Upper lobe of left lung (tissue), 4 donors: ENCODE measurements at regions not wholly inside any gene's neighbourhood (a gene's known extent, or its start where the extent isn't known, plus 50 kb on each side); places are given as distances from the start of the nearest gene placed in this dataset.

Source experiments
- EP300 ChIP-seq, 4 donors: sonication (generic); formaldehyde crosslinking; IDR thresholded peaks; one replicate each; pipeline ENCODE4 v1.5.1; 2017; ENCODE audit warnings: antibody characterized with exemption in 4 of 4, control low read depth in 2 of 4
- POLR2AphosphoS5 ChIP-seq, 2 donors: sonication (generic); formaldehyde crosslinking; IDR thresholded peaks; one replicate each; pipeline ENCODE4 v1.5.1; 2017; ENCODE audit warnings: antibody characterized with exemption in 2 of 2
- TF ChIP-seq, protein P1 (sequence below), 6 experiments: fragments of 450-650 bp in 4 of 6; fragments of 200-600 bp in 2 of 6; sonication (generic) in 2 of 6; IDR thresholded peaks; one replicate each; pipeline ENCODE4 v1.5.1; 2016 to 2019; ENCODE audit warnings: antibody characterized with exemption in 6 of 6

DNA sequence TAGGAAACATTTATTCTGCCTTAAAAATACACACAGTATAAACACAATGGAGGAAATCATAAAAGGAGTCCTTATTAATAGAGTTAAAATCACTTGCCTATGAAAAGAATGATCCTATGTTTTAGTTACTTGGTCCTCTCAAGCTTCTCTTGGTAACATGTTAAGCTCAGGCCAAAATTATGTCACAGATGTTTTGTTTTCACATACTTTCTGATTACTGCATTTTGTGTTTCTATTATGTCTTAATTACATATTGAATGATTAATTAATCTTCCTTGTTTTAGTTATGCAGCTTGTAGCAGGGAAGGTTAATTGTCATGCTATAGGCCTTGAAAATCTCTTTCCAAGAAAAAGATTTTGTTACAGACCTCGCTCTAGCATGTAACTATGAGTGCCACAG is 406.0 kb downstream of the PLA2G4A start:
- TF ChIP-seq, protein P1, sequence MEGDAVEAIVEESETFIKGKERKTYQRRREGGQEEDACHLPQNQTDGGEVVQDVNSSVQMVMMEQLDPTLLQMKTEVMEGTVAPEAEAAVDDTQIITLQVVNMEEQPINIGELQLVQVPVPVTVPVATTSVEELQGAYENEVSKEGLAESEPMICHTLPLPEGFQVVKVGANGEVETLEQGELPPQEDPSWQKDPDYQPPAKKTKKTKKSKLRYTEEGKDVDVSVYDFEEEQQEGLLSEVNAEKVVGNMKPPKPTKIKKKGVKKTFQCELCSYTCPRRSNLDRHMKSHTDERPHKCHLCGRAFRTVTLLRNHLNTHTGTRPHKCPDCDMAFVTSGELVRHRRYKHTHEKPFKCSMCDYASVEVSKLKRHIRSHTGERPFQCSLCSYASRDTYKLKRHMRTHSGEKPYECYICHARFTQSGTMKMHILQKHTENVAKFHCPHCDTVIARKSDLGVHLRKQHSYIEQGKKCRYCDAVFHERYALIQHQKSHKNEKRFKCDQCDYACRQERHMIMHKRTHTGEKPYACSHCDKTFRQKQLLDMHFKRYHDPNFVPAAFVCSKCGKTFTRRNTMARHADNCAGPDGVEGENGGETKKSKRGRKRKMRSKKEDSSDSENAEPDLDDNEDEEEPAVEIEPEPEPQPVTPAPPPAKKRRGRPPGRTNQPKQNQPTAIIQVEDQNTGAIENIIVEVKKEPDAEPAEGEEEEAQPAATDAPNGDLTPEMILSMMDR (IDR thresholded peaks at IDR 0.05): no peak
- TF ChIP-seq EP300 (IDR thresholded peaks at IDR 0.05) (no peak), POLR2AphosphoS5 (IDR thresholded peaks at IDR 0.05) (no peak)
